ENCODE measurements at regions not wholly inside any gene's neighbourhood (a gene's known extent, or its start where the extent isn't known, plus 50 kb on each side); places are given as distances from the start of the nearest gene placed in this dataset.
"Not testable (repeated sequence)": the region's sequence is repeated elsewhere in the genome, so short reads cannot be mapped to it uniquely, and the experiment has no call there.

- DNase-seq: no peak
Observed at GRCh38 chr6:62819640-62820039, 391.6 kb upstream of the FKBP1C start.

GRCh38 chr6:62808565-62809293 lies 402.5 kb upstream of the FKBP1C start:
- no peak for DNase-seq

- DNase-seq: no peak
Observed at GRCh38 chr6:62805431-62805830, 405.8 kb upstream of the FKBP1C start.

- DNase-seq: no peak
Observed at GRCh38 chr6:62803094-62803493, 408.2 kb upstream of the FKBP1C start.

GRCh38 chr6:62797190-62797589 lies 414.1 kb upstream of the FKBP1C start:
- DNase-seq: no peak

- no peak for DNase-seq
Observed at GRCh38 chr6:62775427-62776022, 435.7 kb upstream of the FKBP1C start.

GRCh38 chr6:62766174-62766573 lies 445.1 kb upstream of the FKBP1C start:
- not testable (repeated sequence) for DNase-seq

- DNase-seq: no peak
Observed at GRCh38 chr6:62764841-62765240, 446.4 kb upstream of the FKBP1C start.

- no peak for DNase-seq
Observed at GRCh38 chr6:62763125-62763912, 447.9 kb upstream of the FKBP1C start.

GRCh38 chr6:62746968-62747367 lies 460.9 kb upstream of the KHDRBS2 start:
- DNase-seq: no peak

GRCh38 chr6:62746161-62746560 lies 460.1 kb upstream of the KHDRBS2 start:
- DNase-seq: no peak

- DNase-seq: no peak
Observed at GRCh38 chr6:62740596-62740995, 454.6 kb upstream of the KHDRBS2 start.

GRCh38 chr6:62740171-62740570 lies 454.1 kb upstream of the KHDRBS2 start:
- DNase-seq: no peak

GRCh38 chr6:62737792-62738191 lies 451.8 kb upstream of the KHDRBS2 start:
- no peak for DNase-seq

GRCh38 chr6:62721408-62721807 lies 435.4 kb upstream of the KHDRBS2 start:
- no peak for DNase-seq

- no peak for DNase-seq
Observed at GRCh38 chr6:62716719-62717118, 430.7 kb upstream of the KHDRBS2 start.

GRCh38 chr6:62714112-62714511 lies 428.1 kb upstream of the KHDRBS2 start:
- no peak for DNase-seq

GRCh38 chr6:62711750-62712149 lies 425.7 kb upstream of the KHDRBS2 start:
- no peak for DNase-seq

- DNase-seq: no peak
Observed at GRCh38 chr6:62707914-62708313, 421.9 kb upstream of the KHDRBS2 start.

GRCh38 chr6:62707156-62707555 lies 421.1 kb upstream of the KHDRBS2 start:
- no peak for DNase-seq

- DNase-seq: no peak
Observed at GRCh38 chr6:62683063-62683462, 397.0 kb upstream of the KHDRBS2 start.

- DNase-seq: no peak
Observed at GRCh38 chr6:62681108-62681507, 395.1 kb upstream of the KHDRBS2 start.

- no peak for DNase-seq
Observed at GRCh38 chr6:62672989-62673388, 387.0 kb upstream of the KHDRBS2 start.

Measured in left hindlimb (tissue), 1 donor.